Right lobe of liver (tissue), 4 donors: ENCODE measurements at regions not wholly inside any gene's neighbourhood (a gene's known extent, or its start where the extent isn't known, plus 50 kb on each side); places are given as distances from the start of the nearest gene placed in this dataset.

Source experiments
- POLR2A ChIP-seq: fragments of 450-650 bp; IDR thresholded peaks from one replicate; pipeline ENCODE4 v1.6.1; 2017; ENCODE audit warnings: antibody characterized with exemption, mild to moderate bottlenecking
- TF ChIP-seq, protein P1 (sequence below), 4 donors: fragments of 200-600 bp in 3 of 4; fragments of 450-650 bp in 1 of 4; IDR thresholded peaks; one replicate each; pipeline versions ENCODE4 v1.5.1 to v1.8.0; 2016 to 2022; ENCODE audit warnings: antibody characterized with exemption in 4 of 4, mild to moderate bottlenecking in 2 of 4
- donor health status: DM: no; HTN: no; CAD: no.
- donor health status: DM: no; HTN: no; CAD: no.
- donor health status: DM: no; HTN: yes; CAD: no.

DNA sequence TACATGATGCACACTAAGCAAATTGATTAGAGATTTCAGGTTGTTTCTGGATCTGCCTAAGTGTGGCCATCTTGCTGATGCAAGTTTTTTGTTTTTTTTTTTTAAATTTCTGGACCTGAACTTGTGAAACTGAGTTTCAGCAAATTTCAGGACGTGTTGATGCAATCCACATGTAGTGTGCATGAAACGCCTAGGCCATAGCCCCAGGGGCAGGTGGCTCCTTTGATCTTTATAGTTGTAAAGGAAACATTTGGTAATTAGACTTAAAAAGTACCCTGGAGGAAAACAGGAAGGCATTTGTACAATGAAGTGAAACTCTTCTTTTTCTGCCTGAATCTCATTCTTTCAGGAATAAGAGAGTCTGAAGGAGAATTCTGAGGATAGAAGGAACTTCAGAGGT lies 162.2 kb upstream of the LHX8 start:
- TF ChIP-seq, protein P1, sequence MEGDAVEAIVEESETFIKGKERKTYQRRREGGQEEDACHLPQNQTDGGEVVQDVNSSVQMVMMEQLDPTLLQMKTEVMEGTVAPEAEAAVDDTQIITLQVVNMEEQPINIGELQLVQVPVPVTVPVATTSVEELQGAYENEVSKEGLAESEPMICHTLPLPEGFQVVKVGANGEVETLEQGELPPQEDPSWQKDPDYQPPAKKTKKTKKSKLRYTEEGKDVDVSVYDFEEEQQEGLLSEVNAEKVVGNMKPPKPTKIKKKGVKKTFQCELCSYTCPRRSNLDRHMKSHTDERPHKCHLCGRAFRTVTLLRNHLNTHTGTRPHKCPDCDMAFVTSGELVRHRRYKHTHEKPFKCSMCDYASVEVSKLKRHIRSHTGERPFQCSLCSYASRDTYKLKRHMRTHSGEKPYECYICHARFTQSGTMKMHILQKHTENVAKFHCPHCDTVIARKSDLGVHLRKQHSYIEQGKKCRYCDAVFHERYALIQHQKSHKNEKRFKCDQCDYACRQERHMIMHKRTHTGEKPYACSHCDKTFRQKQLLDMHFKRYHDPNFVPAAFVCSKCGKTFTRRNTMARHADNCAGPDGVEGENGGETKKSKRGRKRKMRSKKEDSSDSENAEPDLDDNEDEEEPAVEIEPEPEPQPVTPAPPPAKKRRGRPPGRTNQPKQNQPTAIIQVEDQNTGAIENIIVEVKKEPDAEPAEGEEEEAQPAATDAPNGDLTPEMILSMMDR (IDR thresholded peaks at IDR 0.05): no peak
- TF ChIP-seq POLR2A: no peak
